GM21381 (cell line): ENCODE measurements at regions not wholly inside any gene's neighbourhood (a gene's known extent, or its start where the extent isn't known, plus 50 kb on each side); places are given as distances from the start of the nearest gene placed in this dataset.
"Not testable (repeated sequence)": the region's sequence is repeated elsewhere in the genome, so short reads cannot be mapped to it uniquely, and the experiment has no call there.

Experiments
- ATAC-seq: cut with Tn5 transposase; IDR thresholded peaks from one replicate; pipeline ENCODE4 v1.9.1; 2021; ENCODE audit warnings: mild to moderate bottlenecking, moderate library complexity; ENCODE audit not compliant: unreplicated experiment

- ATAC-seq, result no peak
Measured at GRCh38 chr2:39932198-39932597, 153.1 kb upstream of the THUMPD2 start.

GRCh38 chr2:39930175-39930917, 151.3 kb upstream of the THUMPD2 start:
- no peak for ATAC-seq

DNA sequence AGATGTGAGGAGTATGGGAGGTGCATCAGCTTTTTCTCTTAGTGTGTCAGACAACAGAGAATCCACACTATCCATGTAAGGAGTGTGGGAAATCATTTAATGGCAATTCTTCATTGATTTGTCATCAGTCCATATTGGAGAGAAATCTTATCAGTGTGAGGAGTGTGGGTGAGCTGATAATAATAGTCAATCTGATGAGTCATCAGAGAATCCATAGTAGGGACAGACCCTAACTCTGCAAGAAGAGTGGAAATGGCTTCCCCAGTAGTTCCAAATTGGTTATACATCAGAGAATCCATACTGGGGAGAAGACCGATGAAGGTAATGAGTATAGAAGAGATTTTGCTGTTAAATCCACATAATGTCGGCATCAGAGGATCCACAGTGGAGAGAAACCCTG, 150.5 kb upstream of the THUMPD2 start:
- ATAC-seq, result no peak

DNA sequence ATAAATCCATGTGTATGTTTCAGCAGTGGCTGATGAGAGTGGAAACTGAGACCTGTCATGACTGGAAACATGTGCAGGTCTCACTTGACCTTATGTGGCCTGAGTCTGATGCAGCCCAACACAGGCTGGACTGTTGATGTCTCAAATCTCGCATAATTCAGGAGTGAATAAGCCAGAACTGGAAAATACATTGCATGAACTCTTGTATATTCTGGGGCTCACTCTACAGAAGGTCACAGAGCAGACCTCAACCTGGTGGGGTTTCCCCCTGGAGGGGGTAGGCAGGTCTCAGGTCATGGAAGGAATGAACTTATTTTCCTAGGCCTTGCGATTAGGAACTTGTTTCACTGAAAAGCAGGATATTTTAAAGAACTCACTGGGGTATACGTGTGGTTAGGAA, 146.3 kb upstream of the THUMPD2 start:
- ATAC-seq, result no peak

- ATAC-seq, result no peak
Measured at GRCh38 chr2:39923455-39923854, 144.4 kb upstream of the THUMPD2 start.

GRCh38 chr2:39922679-39923405, 143.8 kb upstream of the THUMPD2 start:
- ATAC-seq, result no peak

DNA sequence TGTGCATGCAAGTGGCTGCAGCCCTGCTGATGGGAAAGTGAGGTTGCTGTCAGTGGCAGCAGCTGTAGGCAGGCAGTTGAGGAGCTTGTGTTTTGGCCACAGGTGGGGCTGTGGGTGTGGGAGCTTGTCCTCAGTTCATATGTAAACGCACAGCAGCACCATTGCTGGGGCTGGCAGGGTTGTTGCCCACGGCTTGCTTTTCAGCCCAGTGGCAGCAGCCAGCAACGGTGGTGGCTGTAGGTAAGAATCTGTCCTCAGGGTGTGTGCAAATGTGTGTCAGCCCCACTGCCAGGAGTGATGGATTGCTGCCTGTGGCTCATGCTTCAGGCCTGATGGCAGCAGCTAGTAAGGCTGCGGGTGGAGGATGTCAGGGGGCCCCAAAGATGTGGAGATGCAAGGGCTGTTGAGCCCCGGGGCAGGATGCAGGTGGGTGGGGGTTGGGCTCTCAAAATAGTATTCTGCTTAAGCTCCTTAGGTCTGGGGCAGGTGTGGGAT, 141.3 kb upstream of the THUMPD2 start:
- ATAC-seq, result no peak

DNA sequence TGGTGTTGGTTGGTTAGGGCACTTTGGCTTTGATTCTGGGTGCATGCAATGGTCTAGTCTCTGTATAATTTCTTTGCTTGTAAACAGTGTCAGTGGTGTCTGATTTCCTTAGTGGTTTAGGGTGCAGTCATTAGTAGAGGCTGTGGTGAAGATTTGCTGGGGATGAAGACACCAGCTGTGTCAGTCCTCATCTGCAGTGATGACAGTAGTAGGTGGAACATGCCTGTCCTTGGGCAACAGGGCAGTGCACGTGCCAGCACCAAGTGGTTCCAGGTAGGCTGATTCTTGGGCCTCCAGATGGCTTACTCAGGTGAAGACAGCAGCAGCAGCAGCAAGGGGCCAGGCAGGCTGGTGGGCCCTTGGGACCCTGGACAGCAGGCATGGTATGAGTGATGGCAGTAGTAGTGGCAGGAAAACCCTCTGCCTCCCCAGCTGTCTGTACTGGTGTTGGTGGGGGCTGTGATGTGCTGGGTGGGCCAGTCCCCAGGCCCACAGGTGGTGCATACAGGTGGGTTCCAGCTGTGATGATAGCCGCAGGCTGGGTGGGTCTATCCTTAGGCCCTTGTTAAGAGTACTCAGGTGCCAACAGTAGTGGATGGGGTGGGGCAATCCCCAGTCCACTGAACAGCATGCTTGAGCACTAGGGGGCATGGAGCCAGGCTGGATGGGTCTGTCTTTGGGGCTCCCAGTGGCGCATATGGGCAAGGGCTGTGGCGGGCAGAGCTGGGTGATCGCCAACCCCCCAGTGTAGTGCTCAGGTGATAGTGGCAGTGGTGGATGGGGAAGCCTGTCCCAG, 140.7 kb upstream of the THUMPD2 start:
- ATAC-seq, result no peak

DNA sequence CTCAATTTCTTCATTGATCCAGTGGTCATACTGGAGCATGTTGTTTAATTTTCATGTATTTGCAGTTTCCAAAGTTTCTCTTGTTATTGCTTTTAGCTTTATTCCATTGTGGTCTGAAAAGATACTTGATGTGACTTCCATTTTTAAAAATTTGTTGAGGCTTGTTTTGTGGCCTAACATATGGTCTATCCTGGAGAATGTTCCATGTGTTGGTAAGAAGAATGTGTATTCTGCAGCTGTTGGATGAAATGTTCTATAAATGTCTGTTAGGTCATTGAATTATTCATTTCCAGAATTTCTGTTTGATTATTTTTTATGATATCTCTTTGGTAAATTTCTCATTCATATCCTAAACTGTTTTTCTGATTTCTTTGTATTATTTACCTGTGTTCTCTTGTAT, 139.8 kb upstream of the THUMPD2 start:
- ATAC-seq, result no peak

GRCh38 chr2:39917371-39917770, 138.3 kb upstream of the THUMPD2 start:
- not testable (repeated sequence) for ATAC-seq

GRCh38 chr2:39914949-39915348, 135.9 kb upstream of the THUMPD2 start:
- no peak for ATAC-seq

DNA sequence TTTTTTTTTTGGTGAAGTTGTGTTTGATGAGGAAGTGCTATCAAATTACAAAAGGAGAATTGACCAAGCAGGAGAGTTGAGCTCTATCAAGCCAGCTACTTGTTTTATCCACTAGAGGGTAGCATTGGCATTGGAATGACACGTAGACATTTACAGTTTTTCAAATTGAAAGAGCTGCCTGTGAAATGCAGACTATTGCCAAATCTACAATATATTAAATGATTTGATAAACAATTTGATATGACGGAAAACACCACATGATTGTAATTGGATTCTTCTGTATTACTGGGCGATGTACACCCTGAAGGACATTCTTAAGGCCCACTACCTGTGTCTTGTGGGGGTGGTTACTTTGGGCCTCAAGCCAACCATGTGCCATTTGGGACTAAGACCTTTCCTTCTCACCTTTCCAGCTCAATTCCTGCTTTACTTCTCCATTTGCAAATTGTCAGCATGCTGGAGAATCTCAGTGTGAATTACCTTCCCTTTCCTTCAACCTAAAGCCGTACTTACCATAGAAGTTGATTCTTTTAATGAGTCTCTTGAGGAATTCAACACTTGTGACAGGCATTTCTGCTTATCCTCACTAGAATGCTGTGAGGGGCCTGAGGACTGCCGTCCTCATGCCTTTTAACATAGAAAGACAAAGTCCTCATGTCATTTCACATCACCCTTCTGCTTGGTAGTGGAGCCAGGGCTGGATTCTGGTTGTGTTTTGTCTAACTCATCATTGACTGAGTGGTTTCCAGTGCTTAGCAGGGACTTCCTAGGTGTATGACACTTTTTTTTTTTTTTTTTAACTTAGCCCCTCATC, 134.8 kb upstream of the THUMPD2 start:
- no peak for ATAC-seq

GRCh38 chr2:39902103-39902502, 123.0 kb upstream of the THUMPD2 start:
- ATAC-seq, result no peak

GRCh38 chr2:39898934-39899333, 119.9 kb upstream of the THUMPD2 start:
- no peak for ATAC-seq

DNA sequence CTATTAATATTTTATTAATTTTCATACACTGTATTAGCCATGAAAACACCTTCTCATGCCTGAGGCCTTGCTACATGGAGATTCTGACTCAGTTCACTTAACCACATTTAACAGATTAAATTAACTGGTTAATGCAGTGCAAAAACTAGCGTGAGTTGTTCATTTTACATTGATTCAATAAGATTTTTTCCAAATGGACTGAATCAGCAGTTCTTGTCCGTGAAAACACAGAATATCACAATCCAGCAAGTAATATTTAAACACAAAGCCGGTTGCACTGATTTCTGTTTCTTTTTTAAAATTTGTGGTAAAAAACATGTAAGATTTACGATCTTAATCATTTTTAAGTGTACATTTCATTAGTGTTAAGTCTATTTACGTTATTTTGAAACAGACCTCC, 118.2 kb upstream of the THUMPD2 start:
- no peak for ATAC-seq

DNA sequence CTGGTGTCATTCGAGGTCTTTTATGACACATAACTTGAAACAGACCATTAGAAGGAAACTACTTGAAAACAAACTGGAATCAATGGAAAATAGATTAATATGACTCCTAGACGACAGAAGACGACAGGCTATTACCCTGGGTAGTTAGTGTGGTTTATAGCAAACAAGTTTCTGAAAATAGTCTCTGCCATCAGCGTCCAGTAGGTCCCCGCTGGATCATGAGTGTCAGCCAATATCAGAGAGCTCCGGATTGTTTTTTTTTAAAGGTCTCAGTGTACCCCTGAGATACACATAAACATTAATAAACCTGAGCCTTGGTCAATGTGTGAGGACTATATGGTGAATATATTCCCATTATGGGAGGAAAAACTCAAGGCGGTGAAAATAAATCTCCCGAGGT, 115.0 kb upstream of the THUMPD2 start:
- no peak for ATAC-seq

DNA sequence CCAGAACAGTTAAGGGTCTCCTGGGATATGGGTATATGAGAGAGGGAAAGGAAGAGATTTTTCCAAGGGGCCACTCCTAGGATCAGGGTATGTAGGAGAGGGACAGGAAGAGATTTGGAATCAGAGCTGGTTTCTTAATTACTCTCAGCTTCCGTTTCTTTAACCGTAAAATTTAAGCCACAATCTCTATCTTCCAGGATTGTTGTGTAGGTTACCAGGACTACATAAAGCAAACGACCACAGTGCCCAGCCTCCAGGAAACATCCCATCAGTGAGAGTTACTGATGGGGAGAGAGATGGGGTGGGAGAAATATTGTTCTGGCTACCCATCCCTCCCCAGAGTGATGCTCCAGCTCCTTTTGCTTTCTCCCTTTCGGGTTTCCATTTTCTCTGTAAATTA, 114.6 kb upstream of the THUMPD2 start:
- ATAC-seq, result no peak

DNA sequence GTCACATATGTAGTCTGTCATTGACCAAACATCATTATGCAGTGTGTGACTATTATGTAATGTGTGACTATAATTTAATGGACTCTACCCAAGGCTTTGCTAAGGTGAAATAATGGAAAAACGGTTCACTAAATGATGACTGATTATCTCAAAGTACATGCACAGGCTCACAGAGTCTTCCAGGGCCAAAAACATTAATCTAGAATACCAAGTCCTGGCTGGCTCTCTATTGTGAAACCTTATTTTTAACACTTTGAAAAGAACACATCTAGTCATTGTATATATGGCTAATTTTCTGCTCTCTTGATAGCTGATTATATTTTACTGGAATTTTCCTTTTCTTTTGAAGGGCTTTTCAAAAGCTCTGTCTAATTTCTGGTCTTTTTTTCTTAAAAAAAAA, 102.9 kb upstream of the THUMPD2 start:
- no peak for ATAC-seq

DNA sequence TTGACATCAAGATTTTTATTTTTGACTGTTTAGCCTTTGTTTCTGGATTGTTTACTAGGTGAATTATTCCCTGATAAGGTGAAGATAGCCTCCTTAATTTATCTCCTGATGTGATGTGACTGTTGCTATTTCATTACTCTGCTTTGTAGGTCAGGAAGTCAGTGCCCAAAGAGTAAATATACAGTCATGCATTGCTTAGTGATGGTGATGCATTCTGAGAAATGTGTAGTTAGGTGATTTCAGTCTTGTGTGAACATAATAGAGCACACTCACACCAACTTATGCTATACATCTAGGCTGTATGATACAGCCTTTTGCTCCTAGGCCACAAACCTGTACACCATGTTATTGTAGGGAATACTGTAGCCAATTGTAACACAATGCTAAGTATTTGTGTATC, 102.4 kb upstream of the THUMPD2 start:
- ATAC-seq, result no peak

DNA sequence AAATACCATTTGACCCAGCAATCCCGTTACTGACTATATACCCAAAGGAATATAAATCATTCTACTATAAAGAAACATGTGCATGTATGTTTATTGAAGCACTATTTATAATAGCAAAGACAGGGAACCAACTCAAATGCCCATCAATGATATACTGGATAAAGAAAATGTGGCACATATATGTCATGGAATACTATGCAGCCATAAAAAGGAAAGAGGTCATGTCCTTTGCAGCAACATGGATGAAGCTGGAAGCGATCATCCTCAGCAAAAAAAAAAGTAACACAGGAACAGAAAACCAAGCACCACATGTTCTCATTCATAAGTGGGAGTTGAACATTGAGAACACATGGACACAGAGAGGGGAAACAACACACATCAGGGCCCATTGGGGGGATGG, 99.9 kb upstream of the THUMPD2 start:
- not testable (repeated sequence) for ATAC-seq

DNA sequence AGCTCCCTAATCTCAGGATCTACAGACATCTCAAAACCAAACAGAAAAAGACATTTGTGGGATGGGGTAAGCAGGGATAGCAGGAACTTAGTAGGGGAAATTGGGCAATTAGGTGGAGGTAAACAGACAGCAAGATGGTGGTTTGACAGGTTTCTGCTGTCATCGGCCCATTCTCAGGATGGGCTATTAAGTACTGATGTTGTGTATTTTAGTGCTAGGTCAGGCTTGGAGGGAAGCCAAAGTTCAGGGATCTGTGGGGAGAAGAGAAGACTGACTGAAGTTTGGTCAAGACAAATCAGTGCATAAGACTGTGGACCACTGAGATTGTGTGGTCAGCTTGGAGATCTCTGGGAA, 96.8 kb upstream of the THUMPD2 start:
- no peak for ATAC-seq
